ENCODE measurements at regions not wholly inside any gene's neighbourhood (a gene's known extent, or its start where the extent isn't known, plus 50 kb on each side); places are given as distances from the start of the nearest gene placed in this dataset.

- no peak for DNase-seq (ENCODE audit: low read depth)
Observed at GRCh38 chr2:60096556-60096955, 456.9 kb downstream of the BCL11A start.

- no peak for DNase-seq (ENCODE audit: low read depth)
Observed at GRCh38 chr2:60095903-60096302, 457.6 kb downstream of the BCL11A start.

GRCh38 chr2:60095202-60095815 lies 458.1 kb downstream of the BCL11A start:
- peak; percentile 67 for DNase-seq (ENCODE audit: low read depth)

GRCh38 chr2:60094450-60094929 lies 459.0 kb downstream of the BCL11A start:
- DNase-seq (ENCODE audit: low read depth), result no peak

- no peak for DNase-seq (ENCODE audit: low read depth)
Observed at GRCh38 chr2:60092781-60093180, 460.7 kb downstream of the BCL11A start.

GRCh38 chr2:60091894-60092293 lies 461.6 kb downstream of the BCL11A start:
- DNase-seq (ENCODE audit: low read depth), result no peak

- no peak for DNase-seq (ENCODE audit: low read depth)
Observed at GRCh38 chr2:60091266-60091665, 462.2 kb downstream of the BCL11A start.

GRCh38 chr2:60079562-60079961 lies 473.9 kb downstream of the BCL11A start:
- no peak for DNase-seq (ENCODE audit: low read depth)

- DNase-seq (ENCODE audit: low read depth), result no peak
Observed at GRCh38 chr2:60075048-60075447, 478.4 kb downstream of the BCL11A start.

GRCh38 chr2:60073201-60073600 lies 480.3 kb downstream of the BCL11A start:
- no peak for DNase-seq (ENCODE audit: low read depth)

- DNase-seq (ENCODE audit: low read depth), result no peak
Observed at GRCh38 chr2:60072609-60073008, 480.8 kb downstream of the BCL11A start.

- no peak for DNase-seq (ENCODE audit: low read depth)
Observed at GRCh38 chr2:60071490-60071831, 482.0 kb downstream of the BCL11A start.

GRCh38 chr2:60070736-60071489 lies 482.5 kb downstream of the BCL11A start:
- no peak for DNase-seq (ENCODE audit: low read depth)

- no peak for DNase-seq (ENCODE audit: low read depth)
Observed at GRCh38 chr2:60070196-60070595, 483.3 kb downstream of the BCL11A start.

- DNase-seq (ENCODE audit: low read depth), result no peak
Observed at GRCh38 chr2:60068755-60069154, 484.7 kb downstream of the BCL11A start.

- no peak for DNase-seq (ENCODE audit: low read depth)
Observed at GRCh38 chr2:60067006-60067405, 486.4 kb downstream of the BCL11A start.

- DNase-seq (ENCODE audit: low read depth), result no peak
Observed at GRCh38 chr2:60066096-60066839, 487.2 kb downstream of the BCL11A start.

GRCh38 chr2:60064687-60065389 lies 488.6 kb downstream of the BCL11A start:
- DNase-seq (ENCODE audit: low read depth), result no peak

- DNase-seq (ENCODE audit: low read depth), result no peak
Observed at GRCh38 chr2:60058781-60059180, 494.7 kb downstream of the BCL11A start.

GRCh38 chr2:60054571-60055340 lies 498.7 kb downstream of the BCL11A start:
- DNase-seq (ENCODE audit: low read depth), result no peak

- no peak for DNase-seq (ENCODE audit: low read depth)
Observed at GRCh38 chr2:60053791-60054190, 499.7 kb downstream of the BCL11A start.

GRCh38 chr2:60052601-60053000 lies 500.9 kb downstream of the BCL11A start:
- DNase-seq (ENCODE audit: low read depth), result no peak

Measured in CMK (cell line).